SK-N-SH treated with all-trans-retinoic acid at 6 μM for 48 hours (cell line): ENCODE measurements at regions not wholly inside any gene's neighbourhood (a gene's known extent, or its start where the extent isn't known, plus 50 kb on each side); places are given as distances from the start of the nearest gene placed in this dataset.

ENCODE experiments used
- ATAC-seq: fragments of 200-7000 bp; cut with Tn5 transposase; 3 replicates; pipeline ENCODE4 v1.9.1; 2020; ENCODE audit warnings: mild to moderate bottlenecking, moderate library complexity
- ARNTL ChIP-seq: fragments of 450-650 bp; formaldehyde crosslinking; IDR thresholded peaks from 2 replicates; pipeline ENCODE4 v1.5.0; 2020; ENCODE audit warnings: low read depth, mild to moderate bottlenecking, moderate library complexity, borderline replicate concordance
- BACH2 ChIP-seq: fragments of 250-450 bp; sonication (Bioruptor Pico); IDR thresholded peaks from 2 replicates; pipeline ENCODE4 v1.9.0; 2021; ENCODE audit warnings: mild to moderate bottlenecking, borderline replicate concordance
- CSDC2 ChIP-seq: fragments of 250-450 bp; sonication (Bioruptor Pico); IDR thresholded peaks from 2 replicates; pipeline ENCODE4 v1.5.0; 2020; ENCODE audit warnings: mild to moderate bottlenecking, moderate library complexity
- ESRRG ChIP-seq: fragments of 250-450 bp; sonication (Bioruptor Pico); IDR thresholded peaks from 2 replicates; pipeline ENCODE4 v1.6.1; 2021; ENCODE audit warnings: mild to moderate bottlenecking
- GLIS3 ChIP-seq: fragments of 250-450 bp; sonication (Bioruptor Pico); IDR thresholded peaks from 2 replicates; pipeline ENCODE4 v1.5.0; 2020; ENCODE audit warnings: mild to moderate bottlenecking, moderate library complexity
- ISL1 ChIP-seq: fragments of 250-450 bp; sonication (Bioruptor Pico); IDR thresholded peaks from 2 replicates; pipeline ENCODE4 v2.1.2; 2022; ENCODE audit warnings: mild to moderate bottlenecking, moderate library complexity
- PPARA ChIP-seq: fragments of 250-450 bp; sonication (Bioruptor Pico); IDR thresholded peaks from 2 replicates; pipeline ENCODE4 v1.5.0; 2020; ENCODE audit warnings: mild to moderate bottlenecking, borderline replicate concordance
- RARB ChIP-seq: fragments of 250-450 bp; sonication (Bioruptor Pico); IDR thresholded peaks from 2 replicates; pipeline ENCODE4 v1.8.0; 2021; ENCODE audit warnings: mild to moderate bottlenecking, moderate library complexity
- TCF4 ChIP-seq: fragments of 250-450 bp; sonication (Bioruptor Pico); IDR thresholded peaks from 2 replicates; pipeline ENCODE4 v1.8.0; 2021; ENCODE audit warnings: mild to moderate bottlenecking, moderate library complexity, borderline replicate concordance
- TOX ChIP-seq: fragments of 250-450 bp; sonication (Bioruptor Pico); IDR thresholded peaks from 2 replicates; pipeline ENCODE4 v1.8.0; 2021; ENCODE audit warnings: mild to moderate bottlenecking, moderate library complexity, borderline replicate concordance
- ZC3H10 ChIP-seq: fragments of 250-450 bp; sonication (Bioruptor Pico); IDR thresholded peaks from 2 replicates; pipeline ENCODE4 v1.5.1; 2021; ENCODE audit warnings: mild to moderate bottlenecking, moderate library complexity
- ZFP3 ChIP-seq: fragments of 250-450 bp; sonication (Bioruptor Pico); IDR thresholded peaks from 2 replicates; pipeline ENCODE4 v1.5.0; 2020; ENCODE audit warnings: mild to moderate bottlenecking, moderate library complexity
- ZFP30 ChIP-seq: fragments of 450-650 bp; formaldehyde crosslinking; IDR thresholded peaks from 2 replicates; pipeline ENCODE4 v1.5.0; 2022; ENCODE audit warnings: mild to moderate bottlenecking, moderate library complexity
- ZNF565 ChIP-seq: fragments of 450-650 bp; formaldehyde crosslinking; conservative IDR thresholded peaks from 2 replicates; pipeline ENCODE4 v1.5.0; 2020; ENCODE audit warnings: low read depth, mild to moderate bottlenecking, moderate library complexity
- ZNF70 ChIP-seq: fragments of 450-650 bp; formaldehyde crosslinking; IDR thresholded peaks from 2 replicates; pipeline ENCODE4 v1.5.0; 2020; ENCODE audit warnings: mild to moderate bottlenecking, moderate library complexity
- ZNF8 ChIP-seq: fragments of 450-650 bp; formaldehyde crosslinking; IDR thresholded peaks from 2 replicates; pipeline ENCODE4 v1.5.0; 2020; ENCODE audit warnings: mild to moderate bottlenecking, moderate library complexity
- TF ChIP-seq, protein P1 (sequence below): fragments of 250-450 bp; sonication (Bioruptor Pico); IDR thresholded peaks from 2 replicates; pipeline ENCODE4 v1.5.1; 2021; ENCODE audit warnings: mild to moderate bottlenecking, moderate library complexity
- TF ChIP-seq, protein P2 (sequence below): fragments of 250-450 bp; sonication (Bioruptor Pico); IDR thresholded peaks from 2 replicates; pipeline ENCODE4 v1.8.0; 2020; ENCODE audit warnings: mild to moderate bottlenecking, moderate library complexity, borderline replicate concordance
- TF ChIP-seq, protein P3 (sequence below): fragments of 250-450 bp; sonication (Bioruptor Pico); IDR thresholded peaks from 2 replicates; pipeline ENCODE4 v1.8.0; 2021; ENCODE audit warnings: low read depth, mild to moderate bottlenecking, moderate library complexity, borderline replicate concordance

DNA sequence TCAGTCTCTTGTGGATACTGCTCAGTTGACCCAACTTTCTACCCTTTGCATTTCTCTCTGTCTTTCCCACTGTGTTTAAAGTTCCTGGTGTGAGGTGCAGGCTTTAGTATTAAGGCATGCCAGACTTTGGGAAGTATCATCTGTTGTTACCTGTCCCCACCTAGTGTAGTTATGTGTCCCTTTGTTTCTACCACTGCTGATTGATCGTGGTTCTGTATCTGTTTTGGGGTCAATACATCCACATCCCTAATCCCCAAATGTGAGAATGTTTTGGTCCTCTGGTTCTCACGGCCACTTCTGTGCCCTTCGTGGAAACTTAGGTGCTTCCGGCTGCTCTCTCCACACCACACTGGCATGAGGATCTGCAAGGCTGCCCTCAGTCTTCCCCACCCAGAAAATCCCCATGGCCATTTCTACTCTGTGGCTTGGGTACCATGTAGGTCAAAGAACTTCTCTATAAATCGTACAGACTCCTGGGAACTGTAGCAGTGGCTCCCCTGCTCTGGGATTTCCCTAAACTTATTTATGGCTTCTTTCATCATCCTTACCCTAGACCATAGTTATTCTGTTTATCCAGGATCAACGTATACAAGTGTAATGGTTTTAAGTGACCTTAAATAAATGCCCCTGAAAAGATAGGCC is 443.2 kb downstream of the XYLT1 start:
- no peak for TF ChIP-seq TOX (CRISPR knock-in tag)
- no peak for TF ChIP-seq ZNF565 (CRISPR knock-in tag)
- TF ChIP-seq ISL1 (CRISPR knock-in tag): no peak
- TF ChIP-seq ESRRG: no peak
- no peak for ATAC-seq

DNA sequence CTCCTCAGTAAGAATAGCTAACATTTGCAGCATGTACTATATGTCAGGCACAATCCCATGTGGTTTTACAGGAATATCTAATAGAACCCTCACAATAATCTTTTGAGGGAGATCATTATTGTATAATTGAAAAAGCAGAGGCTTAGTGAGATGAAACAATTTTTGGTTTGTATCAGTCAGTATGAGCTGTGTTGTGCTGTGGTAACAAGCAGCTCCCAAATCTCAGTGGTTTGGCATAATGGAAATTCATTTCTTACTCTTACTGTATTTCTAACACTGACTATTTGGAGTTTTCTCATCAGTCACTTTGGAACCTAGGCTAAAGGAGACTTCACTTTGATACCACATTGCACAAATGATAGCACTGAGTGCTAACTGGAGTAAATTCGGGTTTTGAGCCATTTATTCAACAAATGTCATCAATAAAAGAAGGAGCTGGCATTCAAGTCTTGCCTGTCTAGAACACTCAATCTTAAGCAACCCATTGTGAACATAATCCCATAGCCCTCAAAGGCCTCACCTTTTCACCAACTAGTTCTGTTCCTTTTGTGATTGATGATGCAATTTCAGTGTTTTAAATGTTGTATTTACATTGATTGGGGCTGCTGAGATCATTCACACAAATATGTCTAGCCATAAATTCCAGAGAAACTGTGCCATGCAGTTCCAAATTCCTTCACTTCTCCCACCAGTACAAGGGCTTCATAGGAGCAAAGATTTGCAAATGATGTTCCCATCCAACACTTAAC is 441.0 kb downstream of the XYLT1 start:
- ATAC-seq: no peak
- TF ChIP-seq TOX (CRISPR knock-in tag): no peak
- no peak for TF ChIP-seq GLIS3 (CRISPR knock-in tag)
- no peak for TF ChIP-seq ARNTL
- TF ChIP-seq ESRRG: no peak
- no peak for TF ChIP-seq ISL1 (CRISPR knock-in tag)
- no peak for TF ChIP-seq ZFP30 (CRISPR knock-in tag)
- no peak for TF ChIP-seq PPARA (CRISPR knock-in tag)
- no peak for TF ChIP-seq TCF4 (CRISPR knock-in tag)
- no peak for TF ChIP-seq BACH2 (CRISPR knock-in tag)
- TF ChIP-seq ZNF565 (CRISPR knock-in tag): no peak

DNA sequence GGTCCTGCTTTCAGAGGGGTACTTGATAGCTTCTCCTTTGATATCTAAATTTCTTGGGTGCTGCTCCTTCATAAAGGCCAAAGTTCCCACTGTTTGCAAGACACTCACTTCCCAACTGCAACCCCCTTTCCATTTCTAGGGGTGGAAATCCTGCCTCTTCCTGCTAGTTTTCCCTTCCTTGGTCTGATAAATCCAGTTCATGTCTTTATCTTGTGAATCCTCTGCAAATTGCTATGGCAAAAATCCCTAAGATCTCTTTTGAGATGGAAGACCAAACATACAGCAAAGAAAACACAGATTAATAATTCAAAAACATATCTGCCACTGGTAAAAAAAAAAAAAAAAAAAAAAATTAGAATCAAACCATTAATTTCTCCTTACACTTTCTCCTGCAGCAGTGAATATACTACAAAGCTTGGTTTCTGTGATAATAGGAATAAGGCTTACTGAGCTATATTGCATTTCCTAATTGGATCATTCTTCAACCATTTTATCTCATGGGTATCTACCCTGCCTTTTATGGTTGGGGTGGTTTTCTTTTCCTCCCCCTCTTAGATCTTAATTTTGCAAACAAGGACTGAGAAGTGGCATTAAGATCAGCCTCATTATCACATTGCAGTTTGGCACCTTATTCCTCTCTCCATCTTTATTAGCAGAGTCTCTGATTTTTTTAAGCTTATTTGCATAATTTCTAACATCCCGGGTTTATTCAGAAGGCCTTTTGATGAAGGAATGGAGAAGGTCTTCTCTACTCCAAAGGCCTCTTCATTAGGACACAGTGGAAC is 439.1 kb downstream of the XYLT1 start:
- ATAC-seq: no peak
- TF ChIP-seq BACH2 (CRISPR knock-in tag) (no peak), ZNF8 (CRISPR knock-in tag) (no peak), ARNTL (no peak), PPARA (CRISPR knock-in tag) (no peak), ZFP30 (CRISPR knock-in tag) (no peak), CSDC2 (no peak), ZFP3 (CRISPR knock-in tag) (no peak), ZNF565 (CRISPR knock-in tag) (no peak), RARB (CRISPR knock-in tag) (no peak), ISL1 (CRISPR knock-in tag) (no peak), TOX (CRISPR knock-in tag) (no peak), ZC3H10 (no peak), ESRRG (no peak), GLIS3 (CRISPR knock-in tag) (no peak)
- TF ChIP-seq, protein P1, sequence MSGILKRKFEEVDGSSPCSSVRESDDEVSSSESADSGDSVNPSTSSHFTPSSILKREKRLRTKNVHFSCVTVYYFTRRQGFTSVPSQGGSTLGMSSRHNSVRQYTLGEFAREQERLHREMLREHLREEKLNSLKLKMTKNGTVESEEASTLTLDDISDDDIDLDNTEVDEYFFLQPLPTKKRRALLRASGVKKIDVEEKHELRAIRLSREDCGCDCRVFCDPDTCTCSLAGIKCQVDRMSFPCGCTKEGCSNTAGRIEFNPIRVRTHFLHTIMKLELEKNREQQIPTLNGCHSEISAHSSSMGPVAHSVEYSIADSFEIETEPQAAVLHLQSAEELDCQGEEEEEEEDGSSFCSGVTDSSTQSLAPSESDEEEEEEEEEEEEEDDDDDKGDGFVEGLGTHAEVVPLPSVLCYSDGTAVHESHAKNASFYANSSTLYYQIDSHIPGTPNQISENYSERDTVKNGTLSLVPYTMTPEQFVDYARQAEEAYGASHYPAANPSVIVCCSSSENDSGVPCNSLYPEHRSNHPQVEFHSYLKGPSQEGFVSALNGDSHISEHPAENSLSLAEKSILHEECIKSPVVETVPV (CRISPR knock-in tag): no peak
- TF ChIP-seq, protein P2, sequence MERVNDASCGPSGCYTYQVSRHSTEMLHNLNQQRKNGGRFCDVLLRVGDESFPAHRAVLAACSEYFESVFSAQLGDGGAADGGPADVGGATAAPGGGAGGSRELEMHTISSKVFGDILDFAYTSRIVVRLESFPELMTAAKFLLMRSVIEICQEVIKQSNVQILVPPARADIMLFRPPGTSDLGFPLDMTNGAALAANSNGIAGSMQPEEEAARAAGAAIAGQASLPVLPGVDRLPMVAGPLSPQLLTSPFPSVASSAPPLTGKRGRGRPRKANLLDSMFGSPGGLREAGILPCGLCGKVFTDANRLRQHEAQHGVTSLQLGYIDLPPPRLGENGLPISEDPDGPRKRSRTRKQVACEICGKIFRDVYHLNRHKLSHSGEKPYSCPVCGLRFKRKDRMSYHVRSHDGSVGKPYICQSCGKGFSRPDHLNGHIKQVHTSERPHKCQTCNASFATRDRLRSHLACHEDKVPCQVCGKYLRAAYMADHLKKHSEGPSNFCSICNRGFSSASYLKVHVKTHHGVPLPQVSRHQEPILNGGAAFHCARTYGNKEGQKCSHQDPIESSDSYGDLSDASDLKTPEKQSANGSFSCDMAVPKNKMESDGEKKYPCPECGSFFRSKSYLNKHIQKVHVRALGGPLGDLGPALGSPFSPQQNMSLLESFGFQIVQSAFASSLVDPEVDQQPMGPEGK (CRISPR knock-in tag): no peak
- TF ChIP-seq, protein P3, sequence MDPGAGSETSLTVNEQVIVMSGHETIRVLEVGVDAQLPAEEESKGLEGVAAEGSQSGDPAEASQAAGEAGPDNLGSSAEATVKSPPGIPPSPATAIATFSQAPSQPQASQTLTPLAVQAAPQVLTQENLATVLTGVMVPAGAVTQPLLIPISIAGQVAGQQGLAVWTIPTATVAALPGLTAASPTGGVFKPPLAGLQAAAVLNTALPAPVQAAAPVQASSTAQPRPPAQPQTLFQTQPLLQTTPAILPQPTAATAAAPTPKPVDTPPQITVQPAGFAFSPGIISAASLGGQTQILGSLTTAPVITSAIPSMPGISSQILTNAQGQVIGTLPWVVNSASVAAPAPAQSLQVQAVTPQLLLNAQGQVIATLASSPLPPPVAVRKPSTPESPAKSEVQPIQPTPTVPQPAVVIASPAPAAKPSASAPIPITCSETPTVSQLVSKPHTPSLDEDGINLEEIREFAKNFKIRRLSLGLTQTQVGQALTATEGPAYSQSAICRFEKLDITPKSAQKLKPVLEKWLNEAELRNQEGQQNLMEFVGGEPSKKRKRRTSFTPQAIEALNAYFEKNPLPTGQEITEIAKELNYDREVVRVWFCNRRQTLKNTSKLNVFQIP: no peak

DNA sequence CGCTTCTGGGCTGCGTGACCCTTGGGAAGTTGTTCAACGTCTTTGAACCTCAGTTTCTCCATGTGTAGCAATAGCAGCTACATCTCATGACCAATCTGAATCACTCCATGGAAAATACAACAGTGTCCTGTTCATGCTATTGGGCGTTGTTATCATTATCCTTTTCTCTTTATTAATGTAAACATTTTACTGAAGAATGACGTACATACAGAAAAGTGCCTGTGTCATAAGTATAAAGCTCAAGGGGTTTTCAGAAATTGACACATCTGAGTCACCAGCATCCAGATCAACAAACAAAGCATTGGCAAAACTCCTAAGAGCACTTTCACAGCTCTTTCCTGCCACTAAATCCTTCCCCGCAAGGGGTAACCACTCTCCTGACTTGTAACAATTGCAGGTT is 438.4 kb downstream of the XYLT1 start:
- ATAC-seq: no peak
- TF ChIP-seq ZNF8 (CRISPR knock-in tag): no peak
- TF ChIP-seq, protein P3: no peak
- TF ChIP-seq ZNF70 (CRISPR knock-in tag): no peak
